GM23338 (cell line): ENCODE measurements at regions not wholly inside any gene's neighbourhood (a gene's known extent, or its start where the extent isn't known, plus 50 kb on each side); places are given as distances from the start of the nearest gene placed in this dataset.

ENCODE experiments used
- ATAC-seq: fragments of 200-7000 bp; cut with Tn5 transposase; 3 replicates; pipeline ENCODE4 v1.9.1; 2020
- DNase-seq: peaks from one replicate; pipeline ENCODE4 v3.0.0-alpha.2; 2015; ENCODE audit warnings: low spot score
- H2AFZ ChIP-seq: fragments of 200-600 bp; sonication (generic); 2 replicates; pipeline ENCODE4 v1.8.0; 2016; ENCODE audit warnings: antibody characterized with exemption, mild to moderate bottlenecking, moderate library complexity
- H3F3A ChIP-seq: fragments of 200-600 bp; sonication (generic); replicated peaks from 2 replicates; pipeline ENCODE4 v1.8.0; 2017; ENCODE audit warnings: antibody characterized with exemption, mixed run types, low read depth
- H3K27ac ChIP-seq: fragments of 200-600 bp; sonication (generic); 2 replicates; pipeline ENCODE4 v1.6.1; 2016; ENCODE audit warnings: low read depth
- H3K27me3 ChIP-seq: fragments of 200-600 bp; sonication (generic); 2 replicates; pipeline ENCODE4 v1.8.0; 2016; ENCODE audit warnings: mild to moderate bottlenecking, mixed run types, moderate library complexity; ENCODE audit not compliant: insufficient read depth
- H3K36me3 ChIP-seq: fragments of 200-600 bp; sonication (generic); 2 replicates; pipeline ENCODE4 v1.8.0; 2016; ENCODE audit warnings: mild to moderate bottlenecking; ENCODE audit not compliant: insufficient read depth
- H3K4me1 ChIP-seq: fragments of 200-600 bp; sonication (generic); 2 replicates; pipeline ENCODE4 v1.8.0; 2016; ENCODE audit warnings: mild to moderate bottlenecking, moderate library complexity; ENCODE audit not compliant: insufficient read depth
- H3K4me2 ChIP-seq: fragments of 200-600 bp; sonication (generic); 2 replicates; pipeline ENCODE4 v1.7.1; 2017; ENCODE audit warnings: mixed run types
- H3K4me3 ChIP-seq: fragments of 200-600 bp; sonication (generic); 2 replicates; pipeline ENCODE4 v1.6.1; 2016; ENCODE audit warnings: mixed run types
- H3K79me2 ChIP-seq: fragments of 200-600 bp; sonication (generic); replicated peaks from 2 replicates; pipeline ENCODE4 v1.8.0; 2017; ENCODE audit warnings: mild to moderate bottlenecking; ENCODE audit not compliant: insufficient read depth
- H3K9me2 ChIP-seq: fragments of 200-600 bp; sonication (generic); 2 replicates; pipeline ENCODE4 v1.8.0; 2017; ENCODE audit not compliant: insufficient read depth
- H4K20me1 ChIP-seq: fragments of 200-600 bp; sonication (generic); replicated peaks from 2 replicates; pipeline ENCODE4 v1.8.0; 2017; ENCODE audit warnings: mild to moderate bottlenecking; ENCODE audit not compliant: insufficient read depth
- H3K27ac Mint-ChIP-seq: 2 replicates; pipeline ENCODE4 v1.8.0; 2020; ENCODE audit warnings: inconsistent platforms, mild to moderate bottlenecking, moderate library complexity, mixed read lengths
- H3K27me3 Mint-ChIP-seq: 3 replicates; pipeline ENCODE4 v1.8.0; 2022; ENCODE audit warnings: low read depth, mild to moderate bottlenecking, moderate library complexity, mixed read lengths, inconsistent platforms; ENCODE audit not compliant: insufficient read depth, poor library complexity
- H3K36me3 Mint-ChIP-seq: 3 replicates; pipeline ENCODE4 v1.8.0; 2021; ENCODE audit warnings: low read depth, mild to moderate bottlenecking, inconsistent platforms, moderate library complexity, mixed read lengths
- H3K4me1 Mint-ChIP-seq: 3 replicates; pipeline ENCODE4 v1.8.0; 2020; ENCODE audit warnings: mild to moderate bottlenecking, inconsistent platforms, mixed read lengths
- H3K4me3 Mint-ChIP-seq: 3 replicates; pipeline ENCODE4 v1.8.0; 2021; ENCODE audit warnings: moderate library complexity, mild to moderate bottlenecking, inconsistent platforms, mixed read lengths
- H3K9me3 Mint-ChIP-seq: 3 replicates; pipeline ENCODE4 v1.8.0; 2020; ENCODE audit warnings: moderate library complexity, mild to moderate bottlenecking, inconsistent platforms, mixed read lengths
- CREB1 ChIP-seq: fragments of 250-450 bp; sonication (Bioruptor Pico); IDR thresholded peaks from 2 replicates; pipeline ENCODE4 v1.5.0; 2020; ENCODE audit warnings: low read depth, mild to moderate bottlenecking, moderate library complexity
- CTCF ChIP-seq, 2 experiments: fragments of 200-600 bp in 1 of 2; sonication (generic) in 1 of 2; conservative IDR thresholded peaks; 2 replicates each; pipeline versions ENCODE4 v1.5.1 to v1.6.1; 2016 to 2017; ENCODE audit warnings: antibody characterized with exemption in 2 of 2, low read depth in 2 of 2, mild to moderate bottlenecking in 2 of 2, moderate library complexity in 1 of 2
- ETS1 ChIP-seq: IDR thresholded peaks from 2 replicates; pipeline ENCODE4 v1.6.1; 2016; ENCODE audit warnings: antibody characterized with exemption
- EZH2 ChIP-seq: fragments of 200-600 bp; sonication (generic); IDR thresholded peaks from one replicate; pipeline ENCODE4 v1.8.0; 2017; ENCODE audit warnings: antibody characterized with exemption, mild to moderate bottlenecking, low read depth; ENCODE audit not compliant: unreplicated experiment
- EZH2phosphoT487 ChIP-seq: fragments of 200-600 bp; sonication (generic); IDR thresholded peaks from one replicate; pipeline ENCODE4 v1.8.1; 2018; ENCODE audit warnings: antibody characterized with exemption; ENCODE audit not compliant: unreplicated experiment
- JUNB ChIP-seq: IDR thresholded peaks from one replicate; pipeline ENCODE4 v1.6.1; 2016; ENCODE audit warnings: antibody characterized with exemption; ENCODE audit not compliant: unreplicated experiment
- NANOG ChIP-seq: IDR thresholded peaks from 2 replicates; pipeline ENCODE4 v1.6.1; 2016; ENCODE audit warnings: antibody characterized with exemption, borderline replicate concordance
- POLR2AphosphoS5 ChIP-seq: IDR thresholded peaks from 2 replicates; pipeline ENCODE4 v1.6.1; 2016; ENCODE audit warnings: antibody characterized with exemption, low read depth
- REST ChIP-seq: IDR thresholded peaks from one replicate; pipeline ENCODE4 v1.6.1; 2018; ENCODE audit warnings: antibody characterized with exemption; ENCODE audit not compliant: unreplicated experiment
- STAT1 ChIP-seq: IDR thresholded peaks from one replicate; pipeline ENCODE4 v1.6.1; 2016; ENCODE audit warnings: antibody characterized with exemption; ENCODE audit not compliant: unreplicated experiment
- ZNF114 ChIP-seq: fragments of 250-450 bp; sonication (Bioruptor Pico); IDR thresholded peaks from 2 replicates; pipeline ENCODE4 v1.5.0; 2020; ENCODE audit warnings: mild to moderate bottlenecking, moderate library complexity
- ZNF331 ChIP-seq: fragments of 250-450 bp; sonication (Bioruptor Pico); IDR thresholded peaks from 2 replicates; pipeline ENCODE4 v1.5.0; 2020; ENCODE audit warnings: low read depth, mild to moderate bottlenecking, moderate library complexity
- ZNF462 ChIP-seq: fragments of 250-450 bp; sonication (Bioruptor Pico); IDR thresholded peaks from 2 replicates; pipeline ENCODE4 v1.5.0; 2020; ENCODE audit warnings: mild to moderate bottlenecking, moderate library complexity

GRCh38 chr6:168190014-168190405, 111.0 kb upstream of the FRMD1 start:
- Histone ChIP-seq H3K27me3 (no peaks in the 10 kb centered on the region), H3K4me2 (no peak overlapping the region), H3K79me2 (no peaks in the 10 kb centered on the region), H2AFZ (no peak overlapping the region), H3K27ac (no peak overlapping the region), H4K20me1 (no peaks in the 10 kb centered on the region), H3K4me3 (no peak overlapping the region), H3K9me2 (peaks cover 7% of the 10 kb centered on the region; the same call in 1 of the 2 replicates), H3K4me1 (no peaks in the 10 kb centered on the region), H3K36me3 (no peaks in the 10 kb centered on the region), H3F3A (no peaks in the 10 kb centered on the region)
- peaks cover 21% of the 10 kb centered on the region for H3K9me3 Mint-ChIP-seq
- peaks cover 17% of the 10 kb centered on the region for H3K27me3 Mint-ChIP-seq
- H3K4me3 Mint-ChIP-seq, result no peak overlapping the region
- H3K36me3 Mint-ChIP-seq, result peaks cover 6% of the 10 kb centered on the region; the same call in 1 of the 3 replicates
- ATAC-seq, result no peak
- no peak overlapping the region for H3K27ac Mint-ChIP-seq
- DNase-seq, result no peak
- TF ChIP-seq STAT1, result no peak
- TF ChIP-seq EZH2, result no peak
- TF ChIP-seq ZNF462 (CRISPR knock-in tag), result no peak
- TF ChIP-seq ZNF114 (CRISPR knock-in tag), result no peak
- no peak for TF ChIP-seq CTCF (conservative IDR thresholded peaks at IDR 0.05; ENCODE audit: low read depth in 2 of 2)
- TF ChIP-seq ZNF331 (CRISPR knock-in tag), result no peak
- no peak for TF ChIP-seq NANOG
- no peak for TF ChIP-seq CREB1 (CRISPR knock-in tag)
- no peak for TF ChIP-seq POLR2AphosphoS5
- no peak for TF ChIP-seq ETS1
- no peak for TF ChIP-seq EZH2phosphoT487
- TF ChIP-seq REST, result no peak
- no peak for TF ChIP-seq JUNB
- H3K4me1 Mint-ChIP-seq, result peaks cover 12% of the 10 kb centered on the region
